Skeletal muscle tissue (tissue), 3 donors: ENCODE measurements at regions not wholly inside any gene's neighbourhood (a gene's known extent, or its start where the extent isn't known, plus 50 kb on each side); places are given as distances from the start of the nearest gene placed in this dataset.

ENCODE experiments used
- H3K27ac ChIP-seq: one replicate; pipeline ENCODE4 v1.7.0; 2013; ENCODE audit warnings: mild to moderate bottlenecking, low read depth, low read length, inconsistent platforms
- H3K27me3 ChIP-seq, 3 donors: one replicate each; pipeline ENCODE4 v1.7.0; 2013; ENCODE audit warnings: low read length in 3 of 3; ENCODE audit not compliant: control insufficient read depth in 3 of 3, insufficient read depth in 3 of 3
- H3K36me3 ChIP-seq, 3 donors: one replicate each; pipeline ENCODE4 v1.7.0; 2013; ENCODE audit warnings: low read length in 3 of 3; ENCODE audit not compliant: control insufficient read depth in 3 of 3, insufficient read depth in 3 of 3
- H3K4me1 ChIP-seq, 3 donors: one replicate each; pipeline ENCODE4 v1.7.0; 2013; ENCODE audit warnings: low read length in 3 of 3, mild to moderate bottlenecking in 3 of 3; ENCODE audit not compliant: control insufficient read depth in 3 of 3, insufficient read depth in 3 of 3
- H3K4me3 ChIP-seq, 3 donors: one replicate each; pipeline ENCODE4 v1.7.0; 2013; ENCODE audit warnings: low read length in 3 of 3
- H3K9ac ChIP-seq, 3 donors: one replicate each; pipeline ENCODE4 v1.7.0; 2013; ENCODE audit warnings: low read length in 3 of 3, mild to moderate bottlenecking in 3 of 3, moderate library complexity in 2 of 3, low read depth in 1 of 3
- H3K9me3 ChIP-seq, 3 donors: one replicate each; pipeline ENCODE4 v1.7.0; 2013; ENCODE audit warnings: low read length in 3 of 3; ENCODE audit not compliant: control insufficient read depth in 3 of 3
- donor health status: Osteomylitis.

DNA sequence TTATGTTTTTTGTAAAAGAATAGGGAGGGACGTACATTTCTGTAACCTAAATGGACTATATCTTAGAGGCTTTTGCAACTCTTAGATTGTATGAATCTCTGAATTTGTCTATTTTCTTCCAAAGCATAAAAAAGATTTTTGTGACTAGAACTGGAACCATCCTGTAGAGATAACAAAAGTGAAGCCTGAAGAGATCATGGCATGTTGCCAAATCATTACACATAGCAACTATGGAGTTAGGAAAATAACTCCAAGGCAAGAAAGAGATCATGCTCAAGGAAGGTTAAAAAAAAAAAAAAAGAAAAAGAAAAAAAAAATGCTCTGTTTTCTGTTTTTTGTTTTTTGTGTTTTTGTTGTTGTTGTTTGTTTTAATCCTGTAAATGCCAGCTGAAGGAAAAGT, 567.7 kb upstream of the ZWINT start:
- H3K36me3 ChIP-seq: no peaks in the 10 kb centered on the region
- H3K9ac ChIP-seq: no peak overlapping the region
- no peak overlapping the region for H3K4me3 ChIP-seq
- H3K27ac ChIP-seq: no peak overlapping the region
- no peaks in the 10 kb centered on the region for H3K27me3 ChIP-seq
- no peaks in the 10 kb centered on the region for H3K9me3 ChIP-seq
- H3K4me1 ChIP-seq: no peaks in the 10 kb centered on the region

GRCh38 chr10:56927701-56928100, 566.6 kb upstream of the ZWINT start:
- Histone ChIP-seq H3K9me3 (no peaks in the 10 kb centered on the region), H3K4me3 (no peak overlapping the region), H3K36me3 (no peaks in the 10 kb centered on the region), H3K9ac (no peak overlapping the region), H3K27me3 (no peaks in the 10 kb centered on the region), H3K4me1 (no peaks in the 10 kb centered on the region), H3K27ac (no peak overlapping the region)

DNA sequence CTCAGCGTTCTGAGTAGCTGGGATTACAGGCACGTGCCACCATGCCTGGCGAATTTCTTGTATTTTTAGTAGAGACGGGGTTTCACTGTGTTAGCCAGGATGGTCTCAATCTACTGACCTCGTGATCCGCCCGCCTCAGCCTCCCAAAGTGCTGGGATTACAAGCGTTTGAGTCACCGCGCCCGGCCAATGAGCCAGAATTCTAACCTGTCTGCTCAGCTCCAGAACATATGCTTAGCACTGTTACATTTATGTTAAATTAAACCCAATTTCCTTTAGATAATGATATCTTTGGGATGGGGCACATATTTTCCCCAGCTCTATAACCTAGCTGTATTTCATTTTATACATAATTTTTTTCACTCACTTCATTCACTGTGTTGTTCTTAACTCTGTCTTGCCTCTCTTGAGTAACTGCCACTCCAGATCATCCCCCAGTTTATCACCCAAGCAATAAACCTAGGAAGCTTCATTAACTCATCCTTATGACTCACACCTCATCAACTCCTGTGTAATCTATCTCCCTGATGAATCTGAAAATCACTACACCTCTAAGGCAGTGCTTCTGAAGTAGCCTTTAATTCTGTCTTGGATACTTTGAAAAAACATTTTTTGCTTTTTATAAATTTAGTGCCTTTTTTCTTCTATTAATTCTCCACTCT, 559.7 kb upstream of the ZWINT start:
- no peaks in the 10 kb centered on the region for H3K36me3 ChIP-seq
- no peaks in the 10 kb centered on the region for H3K27me3 ChIP-seq
- H3K9ac ChIP-seq: no peak overlapping the region
- H3K9me3 ChIP-seq: no peaks in the 10 kb centered on the region
- H3K4me3 ChIP-seq: no peak overlapping the region
- no peak overlapping the region for H3K27ac ChIP-seq
- no peaks in the 10 kb centered on the region for H3K4me1 ChIP-seq

- no peaks in the 10 kb centered on the region for H3K36me3 ChIP-seq
- H3K4me3 ChIP-seq: no peak overlapping the region
- no peaks in the 10 kb centered on the region for H3K4me1 ChIP-seq
- no peaks in the 10 kb centered on the region for H3K27me3 ChIP-seq
- H3K9ac ChIP-seq: no peak overlapping the region
- H3K9me3 ChIP-seq: no peaks in the 10 kb centered on the region
- no peak overlapping the region for H3K27ac ChIP-seq
Measured at GRCh38 chr10:56912043-56912442, 551.0 kb upstream of the ZWINT start.

DNA sequence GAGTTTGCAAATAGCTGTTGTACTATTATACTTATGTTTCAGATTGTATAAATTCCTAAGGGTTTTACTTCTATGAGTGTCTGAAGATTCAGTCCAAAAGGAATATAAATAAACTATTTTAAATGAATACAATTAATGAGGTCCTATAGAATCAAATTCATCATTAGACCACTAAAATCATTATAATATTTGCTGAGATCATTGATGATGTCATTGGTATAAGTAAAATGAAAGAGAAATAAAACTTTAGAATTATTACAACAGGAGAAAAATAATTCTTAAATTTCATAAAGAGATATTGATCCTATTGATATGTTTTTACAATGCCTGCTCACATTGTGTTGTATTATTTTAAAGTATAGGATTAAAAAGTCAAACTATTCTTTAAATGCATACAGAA, 544.0 kb upstream of the ZWINT start:
- Histone ChIP-seq H3K27ac (no peak overlapping the region), H3K9me3 (no peaks in the 10 kb centered on the region), H3K4me1 (no peaks in the 10 kb centered on the region), H3K9ac (no peak overlapping the region), H3K27me3 (no peaks in the 10 kb centered on the region), H3K4me3 (no peak overlapping the region), H3K36me3 (no peaks in the 10 kb centered on the region)

DNA sequence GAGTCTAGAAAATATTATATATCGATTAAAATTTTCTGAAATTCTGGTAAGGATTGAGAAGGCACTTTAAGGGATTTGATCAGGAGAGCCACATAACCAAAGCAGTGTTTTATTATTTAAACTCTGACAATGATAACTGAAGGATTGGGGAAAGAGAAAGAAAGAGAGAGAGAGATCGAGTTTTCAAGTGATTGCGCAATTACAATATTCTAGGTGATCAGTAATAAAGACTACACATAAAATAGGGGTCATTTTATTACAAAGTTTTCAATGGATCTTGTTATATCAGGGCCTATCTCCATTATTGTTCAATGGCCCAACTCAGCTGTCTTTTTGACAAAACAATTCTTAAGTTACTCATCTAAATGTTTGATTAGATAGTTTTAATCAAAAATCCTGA, 541.5 kb upstream of the ZWINT start:
- no peaks in the 10 kb centered on the region for H3K4me1 ChIP-seq
- no peaks in the 10 kb centered on the region for H3K9me3 ChIP-seq
- H3K9ac ChIP-seq: no peak overlapping the region
- H3K27me3 ChIP-seq: no peaks in the 10 kb centered on the region
- no peak overlapping the region for H3K4me3 ChIP-seq
- no peaks in the 10 kb centered on the region for H3K36me3 ChIP-seq
- H3K27ac ChIP-seq: no peak overlapping the region

GRCh38 chr10:56895306-56895705, 534.2 kb upstream of the ZWINT start:
- no peaks in the 10 kb centered on the region for H3K4me1 ChIP-seq
- no peaks in the 10 kb centered on the region for H3K27me3 ChIP-seq
- H3K4me3 ChIP-seq: no peak overlapping the region
- H3K9me3 ChIP-seq: no peaks in the 10 kb centered on the region
- H3K9ac ChIP-seq: no peak overlapping the region
- no peaks in the 10 kb centered on the region for H3K36me3 ChIP-seq
- H3K27ac ChIP-seq: no peak overlapping the region

DNA sequence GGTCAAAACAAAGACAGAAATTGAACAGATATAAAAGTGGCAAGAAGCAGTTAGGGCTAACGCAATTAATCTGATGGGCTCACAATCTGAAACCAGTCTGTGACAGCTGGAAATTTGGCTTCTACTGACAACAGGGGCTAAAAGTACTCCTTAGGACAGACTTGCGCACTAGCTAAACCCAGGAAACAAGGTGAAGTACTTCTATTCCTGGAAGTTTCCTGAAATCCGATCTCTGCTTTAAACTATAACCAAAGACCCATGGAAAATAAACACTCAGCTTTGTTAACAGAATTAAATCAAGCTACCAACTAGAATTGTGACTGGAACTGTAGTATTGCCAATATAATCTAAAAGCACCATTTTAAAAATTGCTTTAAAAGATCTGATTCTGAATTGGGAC, 520.2 kb upstream of the ZWINT start:
- Histone ChIP-seq H3K27me3 (no peaks in the 10 kb centered on the region), H3K9ac (no peak overlapping the region), H3K36me3 (no peaks in the 10 kb centered on the region), H3K9me3 (no peaks in the 10 kb centered on the region), H3K27ac (no peak overlapping the region), H3K4me1 (no peaks in the 10 kb centered on the region), H3K4me3 (no peak overlapping the region)

- H3K9me3 ChIP-seq: no peaks in the 10 kb centered on the region
Measured at GRCh38 chr10:56880606-56881005, 519.5 kb upstream of the ZWINT start.

DNA sequence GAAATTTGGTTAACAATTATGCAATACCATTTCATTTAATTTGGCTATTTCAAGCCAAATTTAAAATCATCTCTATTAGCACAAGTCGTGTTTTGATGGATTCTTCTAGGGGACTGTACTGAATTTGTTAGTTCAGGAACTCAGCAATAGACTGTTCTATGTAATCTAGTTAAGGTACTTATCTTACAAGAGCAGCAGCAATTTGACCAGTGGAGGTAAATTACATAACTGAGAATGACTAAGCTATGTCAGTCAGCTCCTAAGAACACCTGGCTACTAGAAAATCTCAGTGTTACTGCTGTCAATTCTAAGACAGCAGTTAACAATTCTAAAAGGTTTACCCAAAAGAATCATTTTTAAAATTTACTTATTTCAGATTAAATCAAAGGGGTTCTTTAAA, 513.9 kb upstream of the ZWINT start:
- Histone ChIP-seq H3K9me3 (peaks cover 0 to 2% (median 0%) of the 10 kb centered on the region in 3 donors), H3K27ac (no peak overlapping the region), H3K36me3 (no peaks in the 10 kb centered on the region)

More at GRCh38 chr10:56880606-56881005, 519.5 kb upstream of the ZWINT start:
- H3K27ac ChIP-seq: no peak overlapping the region
- H3K4me1 ChIP-seq: no peaks in the 10 kb centered on the region
- H3K9ac ChIP-seq: no peak overlapping the region
- no peaks in the 10 kb centered on the region for H3K36me3 ChIP-seq
- H3K4me3 ChIP-seq: no peak overlapping the region
- H3K27me3 ChIP-seq: no peaks in the 10 kb centered on the region

More for the DNA sequence above, 513.9 kb upstream of the ZWINT start:
- H3K4me1 ChIP-seq: no peaks in the 10 kb centered on the region
- H3K9ac ChIP-seq: no peak overlapping the region
- H3K27me3 ChIP-seq: no peaks in the 10 kb centered on the region
- H3K4me3 ChIP-seq: no peak overlapping the region
